H1 (cell line): ENCODE measurements at regions not wholly inside any gene's neighbourhood (a gene's known extent, or its start where the extent isn't known, plus 50 kb on each side); places are given as distances from the start of the nearest gene placed in this dataset.

Experiments
- CTCF ChIA-PET: fragments of 300-600 bp; sonication (Branson Sonifier 250); formaldehyde crosslinking; loops from one replicate; lab custom pipeline; 2021; ENCODE audit not compliant: partially characterized antibody; lab: Charles Lee
- POLR2A ChIA-PET: fragments of 300-600 bp; sonication (Branson Sonifier 250); formaldehyde crosslinking; loops from one replicate; lab custom pipeline; 2021; ENCODE audit warnings: inconsistent platforms; ENCODE audit not compliant: partially characterized antibody; lab: Charles Lee
- DNase-seq, 2 experiments: peaks; one replicate each; pipeline versions ENCODE4 v3.0.0 to v3.0.0-alpha.2; 2010 to 2022; ENCODE audit warnings: low spot score in 2 of 2, low read depth in 1 of 2, mixed read lengths in 1 of 2
- FAIRE-seq: peaks from 2 replicates; lab custom pipeline; 2011; peaks lifted over from hg19 to GRCh38; lab: Jason Lieb, UNC
- H2AFZ ChIP-seq: 2 replicates; pipeline ENCODE4 v1.8.1; 2012; ENCODE audit warnings: low read length, inconsistent platforms
- H2AK5ac ChIP-seq: 2 replicates; pipeline ENCODE4 v1.6.1; 2013; ENCODE audit warnings: low read depth, low read length
- H2BK120ac ChIP-seq: replicated peaks from 2 replicates; pipeline ENCODE3; 2013; ENCODE audit warnings: low read depth, low read length, inconsistent platforms
- H2BK12ac ChIP-seq: 2 replicates; pipeline ENCODE4 v1.6.1; 2013; ENCODE audit warnings: low read depth, low read length
- H2BK15ac ChIP-seq: 2 replicates; pipeline ENCODE4 v1.6.1; 2013; ENCODE audit warnings: low read length
- H2BK20ac ChIP-seq: 2 replicates; pipeline ENCODE4 v1.6.1; 2013; ENCODE audit warnings: low read length
- H2BK5ac ChIP-seq: 2 replicates; pipeline ENCODE4 v1.6.1; 2013; ENCODE audit warnings: low read depth, low read length
- H3K14ac ChIP-seq: 2 replicates; pipeline ENCODE4 v1.6.1; 2013; ENCODE audit warnings: inconsistent platforms; ENCODE audit not compliant: insufficient read length
- H3K18ac ChIP-seq: 2 replicates; pipeline ENCODE4 v1.6.1; 2013; ENCODE audit warnings: low read length; ENCODE audit errors: extremely low read depth
- H3K23ac ChIP-seq: 2 replicates; pipeline ENCODE4 v1.6.1; 2013; ENCODE audit warnings: inconsistent platforms; ENCODE audit not compliant: insufficient read length
- H3K23me2 ChIP-seq: 2 replicates; pipeline ENCODE4 v1.6.1; 2013; ENCODE audit warnings: low read depth, low read length
- H3K27ac ChIP-seq: 2 replicates; pipeline ENCODE4 v1.6.1; 2011; ENCODE audit warnings: low read depth, low read length, inconsistent platforms
- H3K27me3 ChIP-seq, 4 experiments: replicated peaks in 1 of 4; 1 replicate in 1 of 4; 2 replicates in 3 of 4; pipeline versions ENCODE4 v1.6.1 to v1.8.1; 2011 to 2013; ENCODE audit warnings: low read length in 3 of 4, mild to moderate bottlenecking in 3 of 4, inconsistent platforms in 2 of 4, mixed read lengths in 2 of 4, moderate library complexity in 1 of 4; ENCODE audit not compliant: control insufficient read depth in 3 of 4, insufficient read depth in 3 of 4; ENCODE audit errors: extremely low read depth in 1 of 4
- H3K36me3 ChIP-seq, 4 experiments: 2 replicates each; pipeline versions ENCODE4 v1.6.1 to v1.8.1; 2011 to 2013; ENCODE audit warnings: mild to moderate bottlenecking in 4 of 4, low read length in 3 of 4, moderate library complexity in 2 of 4, control low read depth in 1 of 4, inconsistent platforms in 1 of 4; ENCODE audit not compliant: insufficient read depth in 4 of 4, control insufficient read depth in 2 of 4
- H3K4ac ChIP-seq: replicated peaks from 2 replicates; pipeline ENCODE3; 2013; ENCODE audit warnings: low read length, low read depth, mixed read lengths, inconsistent platforms; ENCODE audit not compliant: insufficient read length
- H3K4me1 ChIP-seq, 4 experiments: replicated peaks in 1 of 4; 1 replicate in 1 of 4; 2 replicates in 3 of 4; pipeline versions ENCODE4 v1.6.1 to v1.8.1; 2011 to 2013; ENCODE audit warnings: low read length in 3 of 4, inconsistent platforms in 2 of 4, mixed read lengths in 1 of 4; ENCODE audit not compliant: insufficient read depth in 4 of 4, control insufficient read depth in 3 of 4
- H3K4me2 ChIP-seq, 2 experiments: 2 replicates each; pipeline versions ENCODE4 v1.6.1 to v1.8.1; 2011 to 2013; ENCODE audit warnings: low read depth in 2 of 2, low read length in 2 of 2, control low read depth in 1 of 2, inconsistent platforms in 1 of 2, mild to moderate bottlenecking in 1 of 2; ENCODE audit not compliant: insufficient read depth in 1 of 2
- H3K4me3 ChIP-seq, 4 experiments: fragments of 200-600, 300-600 bp in 1 of 4; sonication (generic), shearing (Covaris generic), sonication (Bioruptor Twin) in 1 of 4; 2 replicates each; pipeline versions ENCODE4 v1.5.1 to v1.8.1; 2011 to 2016; ENCODE audit warnings: low read length in 4 of 4, low read depth in 3 of 4, control low read depth in 2 of 4, inconsistent platforms in 2 of 4, mild to moderate bottlenecking in 2 of 4, mixed read lengths in 1 of 4, moderate library complexity in 1 of 4; ENCODE audit not compliant: insufficient read depth in 2 of 4; ENCODE audit errors: extremely low read depth in 1 of 4
- H3K56ac ChIP-seq: replicated peaks from 2 replicates; pipeline ENCODE3; 2013; ENCODE audit warnings: low read depth, mild to moderate bottlenecking, mixed read lengths, low read length, inconsistent platforms; ENCODE audit not compliant: insufficient read length
- H3K79me1 ChIP-seq: 2 replicates; pipeline ENCODE4 v1.6.1; 2013; ENCODE audit warnings: low read depth, low read length, control low read depth
- H3K79me2 ChIP-seq, 2 experiments: 2 replicates each; pipeline versions ENCODE4 v1.6.1 to v1.8.1; 2012 to 2013; ENCODE audit warnings: low read length in 2 of 2, mild to moderate bottlenecking in 2 of 2, inconsistent platforms in 1 of 2; ENCODE audit not compliant: insufficient read depth in 2 of 2, control insufficient read depth in 1 of 2
- H3K9ac ChIP-seq, 4 experiments: replicated peaks in 1 of 4; 1 replicate in 1 of 4; 2 replicates in 3 of 4; pipeline versions ENCODE4 v1.6.1 to v1.8.1; 2011 to 2013; ENCODE audit warnings: low read depth in 3 of 4, low read length in 3 of 4, control low read depth in 2 of 4, mild to moderate bottlenecking in 2 of 4, moderate library complexity in 2 of 4, inconsistent platforms in 1 of 4; ENCODE audit errors: extremely low read depth in 1 of 4
- H3K9me3 ChIP-seq, 2 experiments: 2 replicates each; pipeline versions ENCODE4 v1.6.1 to v1.8.1; 2012 to 2013; ENCODE audit warnings: mild to moderate bottlenecking in 2 of 2, moderate library complexity in 2 of 2, control low read depth in 1 of 2, inconsistent platforms in 1 of 2, low read depth in 1 of 2, low read length in 1 of 2, mixed read lengths in 1 of 2; ENCODE audit not compliant: insufficient read depth in 2 of 2
- H4K20me1 ChIP-seq, 2 experiments: replicated peaks in 1 of 2; 2 replicates each; pipeline versions ENCODE3 to v1.8.1; 2011 to 2013; ENCODE audit warnings: inconsistent platforms in 2 of 2, low read length in 2 of 2, mild to moderate bottlenecking in 1 of 2; ENCODE audit not compliant: insufficient read depth in 2 of 2, control insufficient read depth in 1 of 2
- H4K5ac ChIP-seq: 2 replicates; pipeline ENCODE4 v1.6.1; 2013; ENCODE audit warnings: low read length, low read depth, mixed read lengths, inconsistent platforms; ENCODE audit not compliant: insufficient read length
- H4K8ac ChIP-seq: 2 replicates; pipeline ENCODE4 v1.8.0; 2013; ENCODE audit warnings: mild to moderate bottlenecking, moderate library complexity, low read length, inconsistent platforms; ENCODE audit not compliant: insufficient read depth; ENCODE audit errors: extremely low read depth
- H4K91ac ChIP-seq: replicated peaks from 2 replicates; pipeline ENCODE3; 2013; ENCODE audit warnings: low read length, mixed read lengths, inconsistent platforms; ENCODE audit not compliant: insufficient read length
- ASH2L ChIP-seq: fragments of 200-600, 300-600 bp; sonication (generic); IDR thresholded peaks from one replicate; pipeline ENCODE4 v1.7.1; 2017; ENCODE audit warnings: low read length
- CEBPB ChIP-seq: IDR thresholded peaks from 2 replicates; pipeline ENCODE4 v1.6.1; 2012; ENCODE audit warnings: low read depth, low read length
- EGR1 ChIP-seq: IDR thresholded peaks from 2 replicates; pipeline ENCODE4 v1.6.1; 2011; ENCODE audit warnings: low read depth, low read length, borderline replicate concordance
- HDAC2 ChIP-seq, 2 experiments: fragments of 300-600 bp in 1 of 2; sonication (generic) in 1 of 2; IDR thresholded peaks; 2 replicates each; pipeline ENCODE4 v1.6.1; 2011 to 2012; ENCODE audit warnings: low read depth in 2 of 2, low read length in 2 of 2, mild to moderate bottlenecking in 2 of 2, moderate library complexity in 2 of 2, borderline replicate concordance in 1 of 2, inconsistent platforms in 1 of 2
- KDM5A ChIP-seq: fragments of 200-600 bp; IDR thresholded peaks from 2 replicates; pipeline ENCODE4 v1.7.1; 2012; ENCODE audit warnings: mild to moderate bottlenecking, low read length, inconsistent platforms, mixed read lengths
- RAD21 ChIP-seq, 2 experiments: IDR thresholded peaks in 1 of 2; conservative IDR thresholded peaks in 1 of 2; 2 replicates each; pipeline ENCODE4 v1.6.1; 2011; ENCODE audit warnings: low read depth in 2 of 2, low read length in 2 of 2, improper control_type of control experiment in 1 of 2, inconsistent platforms in 1 of 2, mild to moderate bottlenecking in 1 of 2, moderate library complexity in 1 of 2
- SIX5 ChIP-seq: IDR thresholded peaks from 2 replicates; pipeline ENCODE4 v1.6.1; 2011; ENCODE audit warnings: mild to moderate bottlenecking, low read depth, low read length
- SUZ12 ChIP-seq: fragments of 200-600 bp; sonication (generic); IDR thresholded peaks from 2 replicates; pipeline ENCODE4 v1.6.1; 2012; ENCODE audit warnings: mild to moderate bottlenecking, inconsistent platforms, low read length, moderate library complexity, mixed read lengths
- YY1 ChIP-seq: IDR thresholded peaks from 2 replicates; pipeline ENCODE4 v1.6.1; 2011; ENCODE audit warnings: low read depth, mild to moderate bottlenecking, low read length
- WGBS, 2 experiments: shearing (Covaris generic) in 1 of 2; methylation state at CpG; one replicate each; pipeline versions ENCODE4 v1.1.6 to v1.1.7; 2013 to 2015; ENCODE audit warnings: low lambda C conversion rate in 2 of 2, mixed read lengths in 2 of 2, inconsistent platforms in 1 of 2, low coverage in 1 of 2, missing lambda C conversion rate in 1 of 2; ENCODE audit not compliant: insufficient replicate concordance in 2 of 2, insufficient coverage in 1 of 2, insufficient read length in 1 of 2; ENCODE audit errors: extremely low coverage in 1 of 2, missing lambda C conversion rate in 1 of 2; 5-methylcytosine and 5-hydroxymethylcytosine counted together

GRCh38 chr6:43948527-43949485, 178.4 kb downstream of the MRPL14 start:
- Histone ChIP-seq H2AFZ (no peak overlapping the region), H4K8ac (no peak overlapping the region), H2BK120ac (no peak overlapping the region), H3K23ac (no peak overlapping the region), H3K9ac (no peak overlapping the region), H3K36me3 (no peaks in the 10 kb centered on the region), H3K56ac (no peak overlapping the region), H3K79me1 (no peaks in the 10 kb centered on the region), H2BK5ac (no peak overlapping the region), H3K4ac (no peak overlapping the region), H3K79me2 (no peaks in the 10 kb centered on the region), H4K91ac (no peak overlapping the region), H3K14ac (no peak overlapping the region), H3K23me2 (no peaks in the 10 kb centered on the region), H2BK20ac (no peak overlapping the region), H3K4me2 (no peak overlapping the region), H3K9me3 (no peaks in the 10 kb centered on the region), H2BK15ac (no peak overlapping the region), H2BK12ac (no peak overlapping the region), H4K20me1 (no peaks in the 10 kb centered on the region), H3K27me3 (no peaks in the 10 kb centered on the region), H3K4me1 (peaks cover 0 to 3% (median 0%) of the 10 kb centered on the region in 4 experiments; a peak in 2 of 7 replicates), H3K4me3 (no peak overlapping the region), H3K18ac (peak overlapping the region; percentile 2; the same call in 1 of the 2 replicates), H4K5ac (no peak overlapping the region), H2AK5ac (no peak overlapping the region), H3K27ac (no peak overlapping the region)
- ChIA-PET POLR2A (interaction anchor here (1.0 to 3.6 kb wide), 4 partner anchors 20 to 179 kb away, joined by 3 to 17 read pairs (median 7); partner anchors contain the start of gene VEGFA), CTCF (interaction anchor here (0.7 to 13.3 kb wide), 35 partner anchors 11 to 281 kb away, joined by 3 to 142 read pairs (median 5); partner anchors contain the start of gene VEGFA)
- 83% methylated on average over 5 of the region's 5 CpGs; no CpG with 5 or more reads in 1 of the 2 experiments for WGBS, 2 experiments
- DNase-seq: no peak
- no peak for FAIRE-seq
- TF ChIP-seq EGR1 (no peak), KDM5A (no peak), SIX5 (no peak), YY1 (no peak), SUZ12 (no peak), CEBPB (no peak), HDAC2 (IDR thresholded peaks at IDR 0.05; ENCODE audit: borderline replicate concordance in 1 of 2, low read depth in 2 of 2, low read length in 2 of 2) (no peak), RAD21 (IDR thresholded peaks at IDR 0.05 in 1 of 2, conservative IDR thresholded peaks at IDR 0.05 in 1 of 2; ENCODE audit: low read depth in 2 of 2, low read length in 2 of 2) (no peak), ASH2L (no peak)
